Natural killer cell treated with Interleukin-12 subunit alpha and Interleukin-12 subunit beta and Interleukin-15 and Interleukin-18, amount 100 ng/mL, for 72 hours (primary cell): ENCODE measurements at regions not wholly inside any gene's neighbourhood (a gene's known extent, or its start where the extent isn't known, plus 50 kb on each side); places are given as distances from the start of the nearest gene placed in this dataset.

ENCODE experiments used
- ATAC-seq, 2 donors: fragments of 150-1000 bp; cut with Tn5 transposase in 1 of 2; sonication (Bioruptor Pico), chemical (Tn5 transposase) in 1 of 2; 2 replicates each; pipeline ENCODE4 v1.10.0; 2021
- DNase-seq: peaks from one replicate; pipeline ENCODE4 v3.0.0; 2022; ENCODE audit warnings: low spot score
- H3K27ac Mint-ChIP-seq, 2 donors: 1 replicate in 1 of 2; 2 replicates in 1 of 2; pipeline ENCODE4 v1.8.0; 2022; ENCODE audit warnings: mixed read lengths in 2 of 2, mild to moderate bottlenecking in 1 of 2, moderate library complexity in 1 of 2
- H3K27me3 Mint-ChIP-seq, 2 donors: 1 replicate in 1 of 2; 2 replicates in 1 of 2; pipeline ENCODE4 v1.8.0; 2022; ENCODE audit warnings: mixed read lengths in 2 of 2
- H3K36me3 Mint-ChIP-seq: one replicate; pipeline ENCODE4 v1.8.0; 2022; ENCODE audit warnings: mixed read lengths
- H3K4me1 Mint-ChIP-seq, 2 donors: 1 replicate in 1 of 2; 2 replicates in 1 of 2; pipeline ENCODE4 v1.8.0; 2022; ENCODE audit warnings: low read depth in 2 of 2, mixed read lengths in 2 of 2, mild to moderate bottlenecking in 1 of 2
- H3K4me3 Mint-ChIP-seq: one replicate; pipeline ENCODE4 v1.8.0; 2022; ENCODE audit warnings: mixed read lengths
- H3K9me3 Mint-ChIP-seq: 2 replicates; pipeline ENCODE4 v1.8.0; 2022; ENCODE audit warnings: mixed read lengths

DNA sequence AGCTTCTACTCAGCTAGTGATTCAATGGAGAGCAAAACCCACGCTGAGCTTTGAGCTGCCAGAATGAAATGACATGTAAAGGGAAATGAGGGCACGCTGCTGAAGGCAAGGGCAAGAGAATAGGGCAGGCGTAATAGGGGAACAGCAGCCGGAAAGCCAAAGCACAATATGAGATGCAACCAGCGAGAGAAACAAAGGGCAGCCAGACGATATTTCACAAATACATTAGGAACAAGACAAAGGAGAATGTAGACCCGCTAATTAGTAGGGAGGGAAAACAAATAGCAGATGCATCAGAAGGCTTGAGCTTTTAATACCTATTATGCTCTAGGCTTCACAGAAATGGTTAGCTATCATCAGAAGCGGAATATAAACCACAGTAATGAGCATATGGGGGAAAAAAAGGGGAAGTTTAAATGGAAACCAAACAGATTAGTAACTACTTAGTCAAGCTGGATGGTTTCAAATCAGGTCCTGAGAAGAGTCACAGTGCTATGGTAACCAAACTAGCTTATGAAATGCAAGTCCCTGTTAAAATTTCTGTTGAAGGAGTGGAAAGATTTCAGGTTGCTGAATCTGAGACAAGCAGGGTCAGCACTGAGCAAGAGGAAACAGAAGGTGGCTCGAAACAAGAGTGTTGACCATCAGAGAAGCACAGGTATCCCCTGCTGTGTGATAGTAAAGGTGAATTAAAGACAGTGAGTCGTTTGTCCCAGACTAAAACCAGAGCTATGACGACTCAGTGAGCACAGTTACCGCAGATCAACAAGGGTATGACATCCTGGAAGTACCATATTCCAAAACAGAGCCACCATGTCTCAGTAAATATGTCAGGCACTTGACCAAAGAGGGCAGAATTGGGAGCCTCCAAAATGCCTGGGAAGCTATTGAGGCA is 496.9 kb upstream of the CELF2 start:
- no peaks in the 10 kb centered on the region for H3K9me3 Mint-ChIP-seq
- DNase-seq (no peak), ATAC-seq (no peak)
- no peaks in the 10 kb centered on the region for H3K4me1 Mint-ChIP-seq
- H3K4me3 Mint-ChIP-seq: no peak overlapping the region
- no peaks in the 10 kb centered on the region for H3K36me3 Mint-ChIP-seq
- H3K27me3 Mint-ChIP-seq: peaks cover 2 to 27% of the 10 kb centered on the region in 2 donors
- no peak overlapping the region for H3K27ac Mint-ChIP-seq

DNA sequence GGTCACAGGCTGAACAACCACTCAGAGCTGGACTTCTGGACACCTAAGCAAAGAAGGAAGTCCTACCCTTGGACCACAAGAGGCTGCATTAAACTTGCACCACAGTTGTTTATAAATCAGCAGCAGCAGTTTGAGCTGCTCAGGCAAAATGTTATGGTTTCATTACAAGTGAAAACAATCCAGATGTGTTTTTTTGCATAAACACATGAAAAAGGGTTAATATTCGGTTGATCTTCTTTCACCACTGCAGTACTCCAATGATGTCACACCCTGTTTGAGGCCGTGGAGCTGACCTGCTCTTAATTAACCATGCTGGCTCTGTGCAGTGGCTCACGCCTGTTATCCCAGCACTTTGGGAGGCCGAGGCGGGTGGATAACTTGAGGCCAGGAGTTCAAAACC is 490.8 kb upstream of the CELF2 start:
- ATAC-seq: no peak
- no peak overlapping the region for H3K4me3 Mint-ChIP-seq
- H3K27me3 Mint-ChIP-seq: peaks cover 4 to 10% of the 10 kb centered on the region in 2 donors
- H3K36me3 Mint-ChIP-seq: no peaks in the 10 kb centered on the region
- H3K4me1 Mint-ChIP-seq: no peaks in the 10 kb centered on the region
- peaks cover 4% of the 10 kb centered on the region for H3K9me3 Mint-ChIP-seq
- H3K27ac Mint-ChIP-seq: no peak overlapping the region
- DNase-seq: no peak

GRCh38 chr10:10527861-10528562 is 489.7 kb upstream of the CELF2 start:
- ATAC-seq: no peak
- H3K36me3 Mint-ChIP-seq: no peaks in the 10 kb centered on the region
- H3K4me1 Mint-ChIP-seq: no peaks in the 10 kb centered on the region
- H3K27me3 Mint-ChIP-seq: peaks cover 5 to 14% of the 10 kb centered on the region in 2 donors
- H3K4me3 Mint-ChIP-seq: no peak overlapping the region
- no peak for DNase-seq
- H3K27ac Mint-ChIP-seq: no peak overlapping the region
- peaks cover 4% of the 10 kb centered on the region for H3K9me3 Mint-ChIP-seq

DNA sequence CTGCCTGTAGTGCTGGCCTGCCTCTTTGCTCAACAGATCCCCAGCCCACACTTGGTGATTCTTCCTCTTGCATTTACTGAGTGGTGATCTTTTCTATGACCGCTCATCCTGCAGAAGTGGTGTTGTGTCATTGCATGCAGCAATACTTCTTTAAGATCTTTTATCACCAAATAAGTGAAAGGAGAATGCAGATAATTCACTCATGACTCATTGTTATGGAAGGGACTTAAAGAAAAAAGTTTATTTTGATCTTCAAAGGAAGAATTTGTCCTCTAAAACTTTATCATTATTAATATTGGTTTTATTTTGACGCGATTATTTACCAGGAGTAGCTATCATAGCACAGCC is 489.1 kb upstream of the CELF2 start:
- Mint-ChIP-seq H3K36me3 (no peaks in the 10 kb centered on the region), H3K9me3 (peaks cover 4% of the 10 kb centered on the region), H3K4me3 (no peak overlapping the region), H3K27ac (no peak overlapping the region), H3K27me3 (peaks cover 7 to 19% of the 10 kb centered on the region in 2 donors), H3K4me1 (no peaks in the 10 kb centered on the region)
- DNase-seq (no peak), ATAC-seq (no peak)

DNA sequence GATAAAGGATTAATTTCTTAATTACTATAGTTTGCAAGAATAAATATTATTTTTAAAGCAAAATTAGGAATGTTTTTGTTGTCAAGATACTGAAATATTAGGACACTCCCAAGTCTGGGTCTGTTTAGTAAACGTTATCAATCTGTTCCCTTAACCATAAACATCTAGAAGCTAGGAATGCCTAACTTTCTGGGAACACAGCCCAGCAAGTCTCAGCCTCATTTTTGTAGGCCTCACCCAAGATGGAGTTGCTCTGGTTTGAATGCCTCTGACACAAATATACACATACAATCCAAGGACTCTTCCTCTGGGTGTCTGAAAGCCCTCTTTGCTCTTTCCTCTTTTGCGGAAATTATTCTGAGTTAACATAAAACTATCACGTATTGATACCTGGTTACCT is 487.4 kb upstream of the CELF2 start:
- H3K36me3 Mint-ChIP-seq: no peaks in the 10 kb centered on the region
- peaks cover 4% of the 10 kb centered on the region for H3K9me3 Mint-ChIP-seq
- no peak overlapping the region for H3K4me3 Mint-ChIP-seq
- H3K4me1 Mint-ChIP-seq: no peaks in the 10 kb centered on the region
- DNase-seq: no peak
- H3K27ac Mint-ChIP-seq: no peak overlapping the region
- no peak for ATAC-seq
- H3K27me3 Mint-ChIP-seq: peaks cover 13 to 22% of the 10 kb centered on the region in 2 donors

DNA sequence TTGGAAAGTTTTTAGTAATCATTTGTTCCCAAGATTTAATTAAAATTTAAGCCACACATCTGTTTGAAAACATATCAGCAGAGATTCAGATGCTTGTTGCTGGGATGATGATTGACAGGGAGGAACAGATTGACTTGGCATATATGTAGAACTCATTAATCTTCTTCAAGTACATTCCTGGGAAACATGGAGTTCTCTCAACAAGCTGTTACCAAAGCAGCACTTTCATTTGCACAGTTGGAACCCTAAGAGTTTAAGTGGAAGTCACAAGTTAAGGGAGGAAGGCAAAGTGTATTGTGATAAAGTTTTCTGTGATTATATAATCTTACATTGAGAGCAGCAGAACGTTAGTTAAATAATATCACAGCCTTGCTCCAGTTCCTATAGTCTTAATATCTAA is 485.4 kb upstream of the CELF2 start:
- Mint-ChIP-seq H3K4me3 (no peak overlapping the region), H3K4me1 (no peaks in the 10 kb centered on the region), H3K9me3 (no peaks in the 10 kb centered on the region), H3K27ac (no peak overlapping the region), H3K36me3 (no peaks in the 10 kb centered on the region), H3K27me3 (peaks cover 9 to 15% of the 10 kb centered on the region in 2 donors)
- ATAC-seq (no peak), DNase-seq (no peak)

- Mint-ChIP-seq H3K36me3 (no peaks in the 10 kb centered on the region), H3K4me1 (no peaks in the 10 kb centered on the region)
- DNase-seq: no peak
These were observed 484.8 kb upstream of the CELF2 start for GRCh38 chr10:10532826-10533225.

GRCh38 chr10:10533437-10533836 is 484.2 kb upstream of the CELF2 start:
- Mint-ChIP-seq H3K9me3 (no peaks in the 10 kb centered on the region), H3K4me1 (no peaks in the 10 kb centered on the region), H3K36me3 (no peaks in the 10 kb centered on the region), H3K27me3 (peaks cover 9 to 15% of the 10 kb centered on the region in 2 donors), H3K27ac (no peak overlapping the region), H3K4me3 (no peak overlapping the region)
- DNase-seq (no peak), ATAC-seq (no peak)

More at GRCh38 chr10:10532826-10533225, 484.8 kb upstream of the CELF2 start:
- no peak overlapping the region for H3K4me3 Mint-ChIP-seq
- H3K27ac Mint-ChIP-seq: no peak overlapping the region
- H3K9me3 Mint-ChIP-seq: no peaks in the 10 kb centered on the region
- peaks cover 9 to 15% of the 10 kb centered on the region in 2 donors for H3K27me3 Mint-ChIP-seq
- ATAC-seq: no peak

- H3K4me3 Mint-ChIP-seq: no peak overlapping the region
- no peak overlapping the region for H3K27ac Mint-ChIP-seq
- peaks cover 8 to 9% of the 10 kb centered on the region in 2 donors for H3K27me3 Mint-ChIP-seq
- H3K36me3 Mint-ChIP-seq: no peaks in the 10 kb centered on the region
- DNase-seq (no peak), ATAC-seq (peak in 1 of 2 donors; percentile 28)
- no peaks in the 10 kb centered on the region for H3K9me3 Mint-ChIP-seq
- H3K4me1 Mint-ChIP-seq: no peaks in the 10 kb centered on the region
These were observed 479.3 kb upstream of the CELF2 start for GRCh38 chr10:10538326-10538725.

GRCh38 chr10:10540398-10540797 is 477.3 kb upstream of the CELF2 start:
- Mint-ChIP-seq H3K9me3 (no peaks in the 10 kb centered on the region), H3K27me3 (peaks cover 0 to 3% of the 10 kb centered on the region in 2 donors), H3K36me3 (no peaks in the 10 kb centered on the region), H3K4me3 (no peak overlapping the region), H3K4me1 (no peaks in the 10 kb centered on the region), H3K27ac (no peak overlapping the region)
- DNase-seq (no peak), ATAC-seq (no peak)

GRCh38 chr10:10542477-10542876 is 475.2 kb upstream of the CELF2 start:
- no peak for ATAC-seq
- Mint-ChIP-seq H3K36me3 (no peaks in the 10 kb centered on the region), H3K27me3 (peaks cover 0 to 5% of the 10 kb centered on the region in 2 donors), H3K4me1 (no peaks in the 10 kb centered on the region), H3K27ac (no peak overlapping the region), H3K9me3 (no peaks in the 10 kb centered on the region), H3K4me3 (no peak overlapping the region)
- no peak for DNase-seq

DNA sequence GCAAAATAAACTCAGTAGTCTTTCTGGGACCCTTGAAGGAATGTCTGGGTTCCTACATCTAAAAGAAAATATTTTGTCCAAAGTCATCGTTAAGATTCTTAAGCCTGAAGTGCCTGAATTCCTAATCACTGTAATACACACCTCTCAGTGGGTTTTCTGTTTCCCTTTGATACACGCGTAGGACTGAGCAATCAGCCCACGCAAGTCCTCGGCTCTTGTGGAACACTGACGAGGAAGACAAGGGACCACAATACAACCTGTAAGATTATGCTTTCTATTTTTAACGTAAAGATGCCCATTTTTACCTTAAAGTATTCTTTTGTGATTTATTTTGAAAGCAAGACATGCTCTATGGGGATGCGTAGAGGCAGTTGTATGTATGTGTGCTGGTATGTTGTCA is 472.8 kb upstream of the CELF2 start:
- Mint-ChIP-seq H3K4me1 (no peaks in the 10 kb centered on the region), H3K36me3 (no peaks in the 10 kb centered on the region), H3K9me3 (no peaks in the 10 kb centered on the region), H3K27ac (no peak overlapping the region), H3K27me3 (peaks cover 0 to 6% of the 10 kb centered on the region in 2 donors), H3K4me3 (no peak overlapping the region)
- ATAC-seq (no peak), DNase-seq (no peak)

DNA sequence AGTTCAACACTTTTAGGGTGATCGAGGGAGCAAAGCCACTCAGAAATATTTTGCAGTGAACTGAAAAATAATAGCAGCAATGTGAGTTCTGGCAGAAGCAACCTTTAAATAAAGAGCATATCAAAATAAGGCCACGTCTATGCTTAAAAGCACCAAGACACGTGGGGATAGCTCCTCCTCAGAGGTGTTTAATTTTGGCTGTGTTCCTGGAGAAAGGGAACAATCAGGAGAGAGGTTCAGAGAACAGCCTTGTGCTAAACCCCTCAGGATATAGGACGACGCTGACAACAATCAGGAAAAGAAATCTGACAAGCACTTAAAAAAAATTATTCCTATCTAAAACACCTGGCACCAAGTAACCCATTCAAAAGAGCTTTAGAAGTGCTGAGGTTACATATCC is 471.9 kb upstream of the CELF2 start:
- DNase-seq: no peak
- Mint-ChIP-seq H3K27ac (no peak overlapping the region), H3K4me1 (no peaks in the 10 kb centered on the region), H3K36me3 (no peaks in the 10 kb centered on the region), H3K4me3 (no peak overlapping the region), H3K27me3 (peaks cover 0 to 6% of the 10 kb centered on the region in 2 donors), H3K9me3 (no peaks in the 10 kb centered on the region)
- no peak for ATAC-seq

DNA sequence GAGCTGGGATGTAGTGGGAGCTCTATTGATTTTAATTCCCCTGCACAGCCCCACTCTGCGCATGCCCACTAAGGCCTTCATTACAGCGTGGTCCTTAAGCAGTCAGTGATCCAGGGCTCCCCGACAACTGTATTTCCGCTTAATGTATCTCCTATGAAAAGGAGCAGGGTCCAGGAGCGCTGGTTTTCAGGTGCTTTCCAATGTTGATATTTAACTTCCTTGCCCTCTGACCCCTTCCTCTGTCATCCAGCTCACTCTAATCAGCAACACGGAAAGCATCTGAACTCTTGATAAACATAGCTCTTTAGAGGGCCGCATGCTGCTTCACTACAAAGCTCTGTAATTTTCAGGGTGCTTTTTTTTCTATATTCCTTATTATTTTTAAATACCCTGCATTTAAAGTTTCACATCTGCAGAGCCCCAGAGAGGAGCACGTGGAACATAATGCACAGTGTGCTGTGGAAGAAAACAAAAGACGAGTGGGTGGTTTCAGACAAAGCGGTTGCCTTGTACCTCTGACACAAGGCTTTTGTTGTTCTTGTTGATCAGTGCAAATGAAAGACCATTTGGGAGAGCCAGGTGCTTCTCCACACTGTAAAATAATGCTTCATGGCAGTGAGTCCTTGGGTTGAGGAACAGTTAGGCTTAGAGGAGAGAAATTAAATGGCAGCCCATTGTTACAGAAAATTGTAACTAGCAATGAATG is 465.9 kb upstream of the CELF2 start:
- Mint-ChIP-seq H3K4me3 (no peak overlapping the region), H3K9me3 (no peaks in the 10 kb centered on the region), H3K36me3 (no peaks in the 10 kb centered on the region), H3K27me3 (peaks cover 0 to 5% of the 10 kb centered on the region in 2 donors), H3K4me1 (no peaks in the 10 kb centered on the region), H3K27ac (no peak overlapping the region)
- ATAC-seq: no peak
- no peak for DNase-seq
